ENCODE measurements at regions not wholly inside any gene's neighbourhood (a gene's known extent, or its start where the extent isn't known, plus 50 kb on each side); places are given as distances from the start of the nearest gene placed in this dataset.

DNA sequence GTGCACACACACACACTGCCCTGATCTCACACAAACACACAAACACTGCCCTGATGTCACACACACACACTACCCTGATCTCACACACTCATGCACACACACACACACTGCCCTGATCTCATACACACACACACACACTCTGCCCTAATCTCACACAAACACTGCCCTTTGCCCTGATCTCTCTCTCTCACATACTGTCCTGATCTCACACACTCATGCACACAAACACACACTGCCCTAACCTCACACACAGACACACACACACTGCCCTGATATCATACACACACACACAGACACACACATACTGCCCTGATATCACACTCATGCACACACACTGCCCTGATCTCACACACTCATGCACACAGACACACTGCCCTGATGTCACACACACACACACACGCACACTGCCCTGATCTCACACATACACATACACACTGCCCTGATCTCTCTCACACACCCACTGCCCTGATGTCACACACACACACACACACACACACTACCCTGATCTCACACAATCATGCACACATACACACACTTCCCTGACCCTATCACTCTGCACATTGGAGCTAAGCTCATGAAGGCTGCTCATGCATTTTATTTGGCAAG is 97.6 kb upstream of the DIO3 start:
- DNase-seq = no peak

DNA sequence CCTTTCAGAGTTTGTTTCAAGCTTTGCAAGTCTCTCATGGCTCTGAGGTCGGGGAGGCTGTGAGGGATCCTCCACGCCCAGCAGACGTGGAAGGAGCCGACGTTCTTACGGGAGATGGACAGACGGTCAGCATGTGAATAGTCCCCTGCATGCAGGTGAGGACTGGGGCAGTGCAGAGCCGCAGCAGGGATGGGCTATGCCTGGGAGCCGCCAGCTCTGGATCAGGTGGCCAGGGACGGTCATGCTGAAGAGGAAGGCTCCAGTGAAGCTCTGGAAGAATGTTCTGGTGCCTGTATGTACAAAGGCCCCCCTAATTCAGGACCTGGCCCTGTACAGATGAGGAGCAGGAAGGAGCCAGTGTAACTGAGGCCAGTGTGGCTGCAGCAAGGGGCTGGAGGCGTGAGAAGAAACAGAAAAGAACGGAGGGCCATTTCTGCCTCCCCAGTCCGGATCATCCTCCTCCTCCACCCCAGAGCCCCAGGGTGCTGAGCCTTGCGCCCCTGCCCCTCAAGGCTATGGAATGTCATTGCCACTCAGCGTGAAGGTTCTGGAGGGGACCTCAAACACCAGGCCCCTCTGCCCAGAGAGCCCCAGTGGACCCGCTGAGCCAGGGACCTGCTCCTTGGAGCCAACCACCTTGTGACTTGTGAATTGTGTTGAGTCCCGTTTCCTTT is 96.8 kb upstream of the DIO3 start:
- no peak for DNase-seq

DNA sequence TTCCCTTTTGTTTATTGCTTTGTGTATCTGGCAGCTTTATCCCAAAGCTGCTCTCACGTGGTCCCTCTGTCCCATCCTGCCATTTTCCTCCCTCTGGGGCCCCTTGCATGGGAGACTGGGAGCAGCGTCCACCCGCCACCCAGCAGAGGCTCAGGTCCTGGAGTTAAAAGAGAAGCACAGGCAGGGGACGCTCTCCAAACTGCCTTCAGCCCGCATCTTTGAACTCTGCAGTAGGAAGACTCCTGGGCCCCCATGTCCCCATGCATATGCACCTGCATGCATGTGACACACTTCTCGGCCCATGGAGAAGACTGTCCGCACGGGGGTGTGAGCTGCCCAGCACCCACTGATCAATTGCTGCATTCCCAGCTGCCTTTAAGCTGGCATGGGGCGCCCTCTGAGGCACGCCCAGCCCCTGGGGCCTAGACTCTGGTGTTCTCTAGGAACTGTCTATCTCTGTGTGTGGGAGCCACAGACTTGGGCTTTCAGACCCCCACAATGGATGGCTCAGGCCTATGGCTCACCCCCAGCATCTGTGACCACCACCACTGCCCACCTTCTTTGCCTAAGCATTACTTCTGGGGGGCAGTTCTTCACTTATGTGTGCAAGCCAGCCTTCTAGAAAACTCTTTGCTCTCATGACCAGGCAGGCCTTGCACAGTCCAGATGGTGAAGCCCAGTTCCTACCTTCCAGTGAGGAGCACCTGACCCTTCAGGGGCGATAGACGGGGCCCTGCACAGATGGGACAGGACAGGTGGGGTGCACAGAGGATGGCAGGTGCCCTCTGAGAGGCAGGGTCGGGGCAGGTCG is 96.1 kb upstream of the DIO3 start:
- DNase-seq = no peak

DNA sequence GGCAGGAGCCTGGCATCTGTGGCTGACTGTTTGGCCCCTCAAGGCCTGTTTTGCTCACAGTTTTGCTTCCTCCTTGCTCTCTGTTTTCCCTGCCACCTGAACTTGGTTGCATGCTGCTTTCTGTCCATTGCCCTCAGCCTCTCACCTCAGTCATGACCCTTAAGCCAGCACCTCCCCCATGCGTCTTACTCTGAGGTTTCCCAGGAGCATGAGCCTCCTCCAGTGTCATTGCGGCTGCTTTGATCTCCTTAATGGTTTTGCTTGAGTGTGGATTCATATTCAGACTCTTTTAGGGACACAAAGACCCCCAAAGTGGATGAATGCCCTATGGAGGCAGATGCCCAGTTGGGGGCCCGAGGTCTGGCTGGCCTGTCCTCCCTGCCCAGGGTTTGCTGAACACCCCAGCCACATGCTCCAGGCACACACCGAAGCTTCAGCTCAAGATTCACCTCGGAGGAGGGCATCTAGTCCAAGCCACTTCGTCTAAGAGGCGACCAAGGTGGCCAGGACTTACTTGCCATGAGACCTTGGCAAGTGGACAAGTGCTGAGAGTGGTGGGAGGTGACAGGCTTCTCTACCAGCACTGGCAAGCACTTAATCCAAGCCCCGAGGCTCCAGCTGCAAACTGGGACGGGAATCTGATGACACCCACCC is 95.4 kb upstream of the DIO3 start:
- DNase-seq = no peak

DNA sequence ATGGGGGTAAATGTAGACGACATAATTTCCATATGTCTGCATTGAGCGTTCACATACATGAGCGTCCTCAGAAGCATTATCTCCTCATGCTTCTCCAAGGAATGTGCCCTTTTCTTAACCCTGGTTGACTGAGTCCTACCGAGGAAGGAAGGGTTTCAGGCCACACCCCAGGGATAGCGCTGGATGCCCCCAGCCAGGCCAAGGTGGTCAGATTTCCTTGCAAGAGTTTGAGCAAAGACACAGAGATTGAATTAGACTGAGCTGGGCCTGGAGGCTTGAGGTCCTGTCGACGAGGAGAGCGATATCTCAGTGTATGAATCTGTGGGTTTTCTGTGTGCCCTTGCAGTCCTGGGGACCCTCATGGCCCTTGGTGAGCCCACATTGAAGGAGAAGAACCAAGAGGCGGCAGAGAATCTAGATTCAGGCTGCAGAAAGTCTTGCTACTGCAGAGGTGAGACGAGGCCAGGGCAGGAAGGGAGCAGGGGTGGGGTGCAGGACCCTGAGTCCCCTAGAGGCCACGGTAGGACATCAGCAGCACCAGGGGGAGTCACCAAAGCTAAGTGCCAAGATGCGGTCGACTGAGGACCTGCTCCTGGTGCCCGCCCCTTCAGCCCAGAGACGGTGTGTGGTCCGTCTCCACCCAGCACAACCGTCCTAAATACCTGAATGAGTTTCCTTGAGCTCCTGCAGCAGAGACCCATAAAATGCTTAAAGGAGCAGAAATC is 94.7 kb upstream of the DIO3 start:
- no peak for DNase-seq

DNA sequence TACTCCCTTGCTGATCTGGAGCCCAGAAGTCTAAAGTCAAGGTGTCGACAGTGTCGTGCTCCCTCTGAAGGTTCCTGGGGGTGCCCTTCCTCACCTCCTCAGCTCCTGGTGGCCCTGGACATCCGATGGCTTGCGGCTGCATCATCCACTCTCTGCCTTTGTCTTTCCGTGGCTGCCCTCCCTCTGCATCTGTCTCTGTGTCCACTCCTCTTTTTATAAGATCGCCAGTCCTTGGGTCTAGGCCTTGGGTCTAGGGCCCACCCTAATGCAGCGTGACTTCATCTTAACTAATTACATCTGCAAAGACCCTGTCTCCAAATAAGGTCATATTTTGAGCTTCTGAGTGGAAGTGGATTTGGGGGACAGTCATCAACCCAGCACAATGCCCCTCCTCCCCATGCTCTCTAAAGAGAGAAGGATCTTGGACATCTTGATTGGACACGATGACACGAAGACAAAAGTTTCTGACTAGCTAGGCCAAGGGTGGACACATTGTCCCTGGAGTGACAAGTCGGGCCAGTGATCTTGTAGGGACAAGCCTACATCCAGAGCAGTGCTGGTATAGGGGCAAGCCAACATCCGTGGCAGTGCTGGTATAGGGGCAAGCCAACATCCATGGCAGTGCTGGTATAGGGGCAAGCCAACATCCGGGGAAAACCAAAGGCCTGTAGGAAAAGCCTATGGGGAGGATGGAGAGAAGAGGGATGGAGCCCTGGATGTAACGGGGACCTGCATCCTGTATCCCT is 93.9 kb upstream of the DIO3 start:
- DNase-seq = no peak

DNA sequence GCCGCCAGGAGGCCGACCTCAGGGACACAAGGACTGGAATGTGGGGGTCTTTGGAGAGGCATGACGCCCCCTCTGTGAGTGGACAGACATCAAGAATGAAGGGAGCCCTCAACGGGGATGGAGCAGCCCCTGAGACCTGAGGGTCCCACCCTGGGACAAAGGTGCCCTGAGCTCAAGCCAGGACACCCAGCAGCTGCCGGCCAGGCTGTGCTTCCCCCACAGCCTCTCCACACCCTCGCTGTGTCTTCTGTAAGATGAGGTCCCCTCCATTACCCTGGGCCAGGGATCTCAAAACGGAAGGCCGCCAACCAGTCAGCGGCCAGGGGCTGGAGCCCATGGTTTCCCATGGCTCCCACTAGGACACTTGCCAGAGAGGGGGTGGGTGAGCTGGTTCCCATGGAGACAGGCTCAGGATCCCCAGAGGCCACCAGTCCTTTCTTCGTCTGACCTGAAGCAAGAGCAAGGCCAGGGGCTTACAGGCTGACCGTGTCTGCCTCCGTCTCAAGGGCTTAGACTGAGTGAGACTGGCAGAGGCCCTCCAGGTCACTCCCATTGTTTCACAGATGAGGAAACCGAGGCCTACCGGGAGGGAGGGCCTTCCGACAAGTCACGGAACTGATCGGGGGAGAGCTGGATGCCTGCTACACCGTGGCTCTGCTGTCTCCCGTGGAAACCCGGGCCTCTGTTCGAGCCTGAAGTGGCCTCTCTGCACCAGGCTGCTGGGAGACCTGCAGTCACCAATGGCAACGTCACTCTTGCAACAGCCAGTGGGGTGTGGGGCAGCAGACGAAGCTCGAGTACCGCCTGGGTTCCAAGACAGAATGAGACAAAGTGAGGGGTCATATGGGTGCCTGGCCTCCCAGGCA is 91.7 kb upstream of the DIO3 start:
- DNase-seq = no peak

DNA sequence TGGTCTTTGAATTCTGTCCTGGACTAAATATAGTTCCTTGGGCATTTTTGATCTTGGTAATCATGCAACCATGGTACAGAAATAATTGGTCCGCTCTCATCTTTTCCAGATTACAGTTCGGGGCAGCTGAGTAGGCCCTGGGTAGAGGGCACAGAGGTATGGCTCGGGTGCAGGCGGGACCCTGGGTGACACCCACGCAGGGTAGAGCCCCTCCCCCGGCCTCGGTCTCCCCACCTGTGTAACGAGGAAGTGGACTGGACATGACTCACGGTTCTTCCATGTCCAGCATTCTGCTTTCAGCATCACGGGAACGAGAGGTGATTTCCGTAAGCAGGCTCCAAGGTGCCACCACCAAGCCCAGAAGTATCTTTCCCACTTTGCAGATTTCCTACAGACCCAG is 91.0 kb upstream of the DIO3 start:
- DNase-seq = no peak

DNA sequence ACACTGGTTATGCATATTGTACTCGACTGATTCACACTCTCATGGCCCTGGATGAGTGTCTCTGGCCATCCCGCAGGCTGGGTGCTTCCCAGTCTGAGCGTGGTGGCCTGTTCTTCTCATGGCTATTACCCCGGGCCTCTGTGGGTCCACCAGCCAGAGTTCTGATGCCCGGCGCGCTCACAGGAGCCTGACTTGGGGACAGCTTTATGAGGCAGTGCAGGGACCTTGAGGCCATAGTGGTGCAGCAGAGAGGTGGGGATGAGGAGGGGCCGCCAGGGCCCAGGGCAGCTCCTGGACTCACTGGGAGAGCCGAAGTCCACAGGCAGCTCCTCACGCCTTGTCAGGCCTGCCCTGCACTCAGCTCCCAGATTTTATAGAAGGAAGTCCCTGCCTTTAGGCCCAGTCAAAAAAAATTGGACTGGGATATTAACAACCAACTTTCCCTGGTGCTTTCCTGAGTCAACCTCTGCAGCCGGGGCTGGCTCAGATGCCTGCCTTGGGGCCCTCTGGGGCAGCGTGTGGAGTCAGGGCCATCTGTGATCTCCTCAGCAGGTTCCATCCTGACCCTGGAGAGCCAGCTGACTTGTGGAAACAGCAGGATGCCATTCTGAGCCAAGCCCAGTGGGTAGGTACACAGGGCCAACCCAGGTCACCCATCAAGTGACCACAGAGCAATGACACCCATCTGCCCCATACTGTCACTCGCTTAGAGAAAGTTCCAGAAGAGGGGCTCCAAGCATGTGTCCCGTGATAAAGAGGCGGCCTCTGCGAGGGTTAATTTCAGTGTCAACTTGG is 89.4 kb upstream of the DIO3 start:
- no peak for DNase-seq

DNA sequence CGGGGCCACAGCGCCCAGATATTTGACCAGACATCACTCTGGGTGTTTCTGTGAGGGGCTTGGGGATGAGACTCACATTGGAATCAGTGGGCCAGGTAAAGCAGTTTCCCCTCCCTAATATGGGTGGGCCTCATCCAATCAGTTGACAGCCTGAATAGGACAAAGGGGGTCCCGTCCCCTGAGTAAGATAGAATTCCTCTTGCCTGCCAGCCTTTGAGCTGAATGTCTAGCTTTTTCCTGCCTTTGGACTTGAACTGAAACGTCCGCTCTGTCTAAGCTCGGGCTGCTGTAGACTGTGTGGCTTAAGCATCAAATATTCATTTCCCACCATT is 88.8 kb upstream of the DIO3 start:
- DNase-seq = no peak

DNA sequence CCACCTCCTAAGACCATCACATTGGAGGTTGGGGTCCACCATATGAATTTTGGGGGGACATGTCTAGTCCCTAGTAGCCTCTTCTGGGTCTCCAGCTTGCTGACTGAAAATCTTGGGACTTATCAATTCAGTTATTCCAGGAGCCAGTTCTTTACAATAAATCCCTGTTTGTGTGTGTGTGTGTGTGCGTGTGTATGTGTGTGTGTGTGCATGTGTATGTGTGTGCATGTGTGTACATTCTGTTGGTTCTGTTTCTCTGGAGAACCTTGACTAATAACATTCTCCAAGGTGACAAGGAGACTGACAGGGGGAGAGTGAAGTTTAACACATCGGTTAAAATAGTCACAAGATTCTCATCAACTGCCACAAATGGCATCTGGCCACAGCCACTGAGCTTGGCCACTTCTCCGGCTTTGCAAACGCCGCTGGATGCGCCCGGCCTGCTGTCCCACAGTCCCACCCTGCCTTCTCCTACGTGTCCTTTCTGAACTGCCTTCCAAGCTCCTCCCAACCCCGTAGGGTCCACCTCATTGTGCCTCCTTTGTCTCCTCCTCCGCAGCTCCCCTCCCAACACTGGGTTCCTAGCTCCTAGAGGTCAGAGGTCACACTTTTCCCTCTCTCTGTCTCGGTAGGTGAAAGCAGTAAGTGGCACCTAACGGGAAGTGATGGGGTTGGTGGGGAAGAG is 88.1 kb upstream of the DIO3 start:
- DNase-seq = no peak

DNA sequence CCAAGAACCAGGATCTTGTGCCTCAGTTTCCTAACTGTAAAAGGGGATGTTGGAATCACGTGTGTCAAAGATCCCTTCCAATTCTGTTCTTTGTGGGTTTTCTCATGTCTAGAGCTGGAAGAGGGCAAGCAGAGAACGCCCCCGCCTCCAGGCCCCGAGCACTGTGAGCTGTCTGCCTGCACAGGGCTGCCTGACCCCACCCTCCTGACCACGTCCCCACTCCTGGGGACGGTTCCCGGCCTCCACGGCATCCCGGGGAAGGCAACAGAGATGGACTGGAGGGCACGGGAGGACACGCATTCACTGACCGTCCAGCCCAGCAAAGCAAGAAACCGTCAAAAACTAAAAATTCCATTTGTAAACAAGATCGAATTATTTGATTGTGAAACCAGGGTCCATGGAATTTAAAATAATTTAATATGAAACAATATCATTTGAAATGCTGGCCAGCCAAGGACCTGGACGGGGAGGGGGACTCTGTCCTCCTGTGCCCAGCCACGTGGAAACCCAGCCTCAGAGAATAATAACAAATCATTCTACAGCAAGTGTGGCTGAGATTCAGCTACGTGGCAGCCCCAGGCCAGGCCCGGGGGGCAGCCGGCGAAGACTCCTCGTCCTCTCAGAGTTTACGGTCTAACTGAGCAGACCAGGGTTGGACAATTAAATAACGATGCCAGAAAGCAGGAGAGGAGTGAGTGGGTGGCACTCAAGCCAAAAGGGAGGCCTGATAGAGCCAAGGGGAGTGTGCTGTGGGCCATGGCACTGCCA is 87.3 kb upstream of the DIO3 start:
- DNase-seq = no peak

DNA sequence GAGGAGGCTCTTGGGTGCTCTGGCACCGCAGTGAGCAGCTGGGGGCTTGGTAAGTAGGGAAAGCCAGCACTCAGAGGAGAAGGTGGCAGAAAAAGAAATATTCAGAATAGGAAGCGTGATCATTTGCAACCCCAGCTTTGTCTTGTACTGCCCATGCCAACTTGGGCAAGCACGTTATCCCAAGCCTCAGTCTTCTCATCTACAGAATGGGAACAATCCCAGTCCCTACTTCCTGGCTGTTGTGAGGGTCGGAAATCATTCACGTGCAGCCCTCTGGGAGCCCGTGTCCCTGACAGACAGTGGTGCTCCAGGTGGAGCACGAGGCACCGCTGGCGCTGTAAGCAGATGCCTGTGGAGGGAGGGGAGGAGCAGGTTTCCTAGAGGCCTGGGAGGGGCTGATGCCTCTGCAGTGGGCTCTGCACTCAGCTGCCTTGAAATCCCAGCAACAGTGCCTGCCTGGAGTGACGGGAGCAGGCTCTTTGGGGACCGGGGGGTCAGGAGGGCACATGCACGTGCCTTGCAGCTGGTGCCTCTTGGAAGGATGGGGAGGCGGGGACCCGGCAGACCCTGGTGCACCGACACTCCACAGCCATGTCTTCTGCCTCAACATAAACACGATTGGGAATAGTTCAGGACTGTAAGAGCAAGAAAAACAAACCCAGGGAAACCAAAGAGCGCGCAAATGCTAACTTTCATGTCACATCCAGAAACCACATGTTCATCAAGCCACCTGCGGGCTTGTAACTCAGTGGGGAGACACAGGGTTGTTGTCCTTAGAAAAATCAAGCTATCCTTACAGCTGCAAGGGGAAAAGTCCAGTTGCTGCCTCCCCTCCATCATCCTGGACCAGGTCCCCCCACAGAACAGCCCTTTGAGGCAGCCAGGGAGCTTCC is 86.5 kb upstream of the DIO3 start:
- no peak for DNase-seq

DNA sequence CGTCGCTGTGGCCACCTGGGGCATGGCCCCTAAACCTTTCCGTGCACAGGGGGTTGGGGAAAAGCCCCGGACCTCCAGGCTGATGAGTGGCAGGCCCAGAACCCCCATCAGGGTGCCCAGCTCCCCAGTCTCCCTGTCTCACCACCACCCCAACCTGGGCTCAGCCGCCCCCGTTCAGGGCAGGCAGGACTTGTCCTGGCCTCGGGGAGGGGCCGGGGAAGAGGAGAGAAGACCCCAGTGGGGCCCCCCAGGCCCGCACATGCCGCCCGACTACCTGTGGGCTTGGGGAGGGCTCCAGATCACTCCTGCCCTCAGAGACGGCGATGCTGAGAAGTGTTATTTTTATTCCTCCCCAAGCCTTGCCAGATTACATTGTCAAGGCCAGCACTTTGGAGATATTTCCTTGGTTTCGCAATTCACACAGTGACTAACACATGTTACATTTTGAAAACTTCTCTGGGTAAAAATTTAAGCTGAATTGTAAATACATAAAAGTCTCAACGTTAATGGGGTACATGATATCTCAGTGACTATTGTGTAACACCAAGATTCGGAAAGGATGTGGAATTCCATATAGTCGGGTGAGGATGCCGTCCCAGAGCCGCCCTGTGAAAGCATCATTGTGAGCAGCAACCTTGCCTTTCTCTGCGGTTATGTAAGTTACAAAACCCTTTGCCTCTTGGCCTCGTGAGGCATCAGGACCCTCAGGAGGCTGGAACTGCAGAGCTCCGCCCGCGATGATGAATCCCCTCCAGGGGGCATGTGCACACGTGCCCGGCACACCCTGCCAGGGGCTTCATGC is 85.6 kb upstream of the DIO3 start:
- DNase-seq = peak; percentile 66

DNA sequence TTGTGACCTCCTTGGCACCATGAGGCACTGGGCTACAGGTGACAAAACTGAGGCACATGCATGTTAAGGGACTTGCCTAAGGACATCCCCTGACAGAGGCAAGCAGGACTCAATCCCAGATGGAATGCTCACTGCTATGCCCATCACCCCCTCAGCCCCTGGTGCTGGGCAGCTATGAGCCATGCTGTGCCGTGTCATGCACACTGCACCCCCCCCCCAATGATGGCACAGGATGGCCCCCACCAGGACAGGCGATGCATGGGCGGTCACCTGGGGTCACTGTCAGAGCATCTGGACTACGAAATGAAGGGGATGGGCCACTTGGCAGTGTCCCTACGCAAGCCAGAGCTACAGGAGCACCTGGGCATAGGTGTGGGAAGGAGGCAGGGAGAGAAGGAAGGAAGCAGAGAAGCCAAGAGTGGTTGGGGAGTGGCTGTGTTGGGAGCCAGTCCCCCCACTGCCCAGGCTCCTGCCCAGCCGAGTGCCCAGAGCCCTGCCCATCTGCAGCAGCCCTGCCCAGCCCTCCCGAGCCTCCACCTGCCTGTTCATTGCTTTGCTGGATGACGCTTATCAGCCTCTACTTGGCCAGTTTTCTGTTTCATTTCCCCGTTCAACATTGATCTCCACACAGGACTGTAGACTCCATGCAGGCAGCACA is 84.9 kb upstream of the DIO3 start:
- DNase-seq = no peak

DNA sequence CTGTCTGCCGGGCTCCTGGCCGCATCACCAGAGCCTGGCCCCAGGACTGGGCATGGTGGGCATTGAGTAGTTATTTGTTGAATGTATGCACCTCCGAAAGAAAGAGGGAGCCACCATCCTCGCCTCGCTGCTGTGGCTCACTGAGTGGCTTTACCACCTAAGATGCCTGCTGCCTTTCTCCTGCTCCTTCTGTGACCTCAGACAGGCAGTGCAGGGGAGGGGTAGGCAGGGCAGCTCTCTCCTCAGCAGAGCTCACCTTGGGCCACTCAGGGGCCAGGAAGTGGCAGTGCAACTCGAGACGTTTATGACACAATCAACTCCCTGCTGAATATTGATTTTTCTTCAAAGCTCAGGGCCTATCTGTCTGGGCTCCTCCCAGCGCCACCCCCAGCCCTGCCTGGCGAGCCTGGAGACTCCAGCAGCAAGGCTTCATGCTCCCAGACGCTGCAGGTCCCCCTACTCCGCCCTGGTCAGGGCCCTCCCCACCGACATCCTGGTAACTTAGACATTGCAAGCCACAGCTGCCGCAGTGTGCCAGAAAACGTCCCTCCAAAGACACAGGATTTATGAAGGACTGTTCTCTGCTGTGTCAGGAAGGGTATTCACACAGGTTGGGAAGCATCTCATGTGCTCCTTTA is 84.3 kb upstream of the DIO3 start:
- DNase-seq = peak; percentile 16

All from MV-4-11 (cell line).